SHP77 treated with DMSO at 0.1 percent for 48 hours (cell line): ENCODE measurements at regions not wholly inside any gene's neighbourhood (a gene's known extent, or its start where the extent isn't known, plus 50 kb on each side); places are given as distances from the start of the nearest gene placed in this dataset.
A peak's percentile ranks its signal among the peaks of the same experiment; 100 is the strongest.
"Not testable (repeated sequence)": the region's sequence is repeated elsewhere in the genome, so short reads cannot be mapped to it uniquely, and the experiment has no call there.

ENCODE experiments used
- DNase-seq: peaks from one replicate; lab custom pipeline; 2025; lab: John Stamatoyannopoulos, UW

DNA sequence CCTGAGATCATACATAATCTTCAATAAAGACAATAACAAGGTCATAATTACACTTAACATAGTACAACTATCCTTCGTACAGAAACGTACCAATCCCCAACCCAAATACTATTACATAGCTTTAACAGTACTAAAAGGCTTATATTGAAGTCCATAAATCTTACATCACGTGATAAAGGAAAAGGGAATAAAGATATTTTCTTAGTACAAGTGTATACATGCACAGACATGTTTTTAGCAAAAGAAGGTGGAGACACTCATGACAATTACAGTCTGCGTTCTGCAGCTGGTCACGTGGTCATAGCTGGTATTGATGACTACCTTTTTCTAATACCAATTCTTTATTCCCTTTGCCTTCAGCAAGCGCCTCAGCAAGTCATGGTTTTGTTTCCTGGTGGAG lies 464.5 kb upstream of the SLITRK5 start:
- no peak for DNase-seq

DNA sequence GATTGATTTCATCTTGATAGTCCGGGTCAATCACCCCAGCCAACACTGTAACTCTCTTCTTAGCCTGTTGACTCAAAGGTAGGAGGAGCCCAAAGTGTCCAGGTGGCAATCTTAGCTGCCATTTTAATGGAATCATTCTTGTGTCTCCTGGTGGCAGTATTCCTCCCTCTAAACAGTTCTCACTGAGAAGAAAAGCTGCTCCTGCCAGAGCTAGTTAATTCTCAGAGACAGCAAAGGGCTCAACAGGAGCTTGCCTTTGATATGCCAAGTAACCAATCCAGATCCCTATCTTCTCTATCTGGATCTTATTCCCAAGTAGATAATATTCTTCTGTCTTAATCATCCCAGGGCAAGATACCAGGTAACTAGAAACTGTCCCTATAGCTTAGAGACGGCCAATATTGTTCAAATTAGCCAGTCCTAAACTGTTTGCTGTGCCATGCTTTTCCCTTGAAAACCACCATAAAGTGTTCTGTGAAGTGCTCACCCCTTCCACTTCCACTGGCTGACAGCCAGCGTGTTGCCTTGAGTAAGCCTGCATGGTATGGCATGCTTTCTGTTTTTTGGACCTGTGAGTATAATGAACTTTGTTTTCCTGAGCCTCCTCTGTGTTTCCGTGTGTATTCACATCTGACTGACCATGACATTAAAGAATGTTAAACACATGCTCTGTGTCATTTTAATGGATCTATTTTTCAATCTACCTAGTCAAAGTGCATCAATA lies 463.7 kb upstream of the SLITRK5 start:
- DNase-seq, result no peak

DNA sequence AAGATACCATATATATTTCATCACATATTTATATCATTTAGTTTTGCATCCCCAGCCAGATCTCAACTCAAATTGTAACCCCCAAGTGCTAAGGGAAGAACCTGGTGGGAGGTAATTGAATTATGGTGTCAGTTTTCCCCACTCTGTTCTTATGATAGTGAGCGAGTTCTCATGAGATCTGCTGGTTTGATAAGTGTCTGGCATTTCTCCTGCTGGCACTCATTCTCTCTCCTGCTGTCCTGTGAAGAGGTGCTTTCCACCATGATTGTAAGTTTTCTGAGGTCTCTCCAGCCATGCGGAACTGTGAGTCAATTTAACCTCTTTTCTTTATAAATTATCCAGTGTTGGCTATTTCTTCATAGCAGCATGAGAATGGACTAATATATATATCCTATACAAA lies 462.5 kb upstream of the SLITRK5 start:
- DNase-seq, result no peak

DNA sequence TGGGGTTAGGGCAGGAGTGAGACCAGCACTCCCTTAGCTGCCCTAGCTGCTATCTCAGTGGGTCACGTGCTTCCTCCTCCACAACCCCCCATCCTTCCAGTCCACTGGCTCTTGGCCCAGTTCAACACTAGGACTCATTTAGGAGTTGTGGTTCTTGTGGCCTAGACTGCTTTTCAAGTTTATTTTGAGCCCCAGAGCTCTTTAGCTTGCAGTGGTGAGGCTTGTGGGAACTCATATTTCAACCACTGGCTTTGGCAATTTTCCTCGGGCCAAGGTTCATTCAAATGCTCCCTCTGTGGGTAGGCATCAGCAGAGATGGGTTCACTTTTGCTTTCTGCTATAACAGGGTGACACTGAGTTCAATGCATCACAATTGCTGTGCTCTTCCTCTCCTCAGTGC lies 436.2 kb upstream of the SLITRK5 start:
- DNase-seq, result no peak

DNA sequence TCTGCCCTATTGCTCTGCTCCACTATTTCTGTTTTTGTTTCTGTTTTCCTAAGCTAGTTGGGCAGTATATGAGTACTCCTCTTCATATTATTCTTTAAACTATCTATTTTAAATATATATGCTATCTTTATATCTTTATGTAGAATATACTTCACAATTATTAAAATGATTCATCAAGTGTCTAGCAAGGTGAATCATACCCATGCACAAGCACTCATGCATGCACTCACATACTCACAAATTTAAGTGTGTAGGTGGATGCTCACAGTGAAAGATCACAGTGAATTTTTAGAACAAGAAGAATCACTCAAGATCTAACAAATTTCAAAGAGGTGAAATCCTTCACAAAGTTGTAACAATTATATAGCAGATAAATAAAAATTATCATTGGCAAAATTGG lies 435.6 kb upstream of the SLITRK5 start:
- DNase-seq, result no peak

DNA sequence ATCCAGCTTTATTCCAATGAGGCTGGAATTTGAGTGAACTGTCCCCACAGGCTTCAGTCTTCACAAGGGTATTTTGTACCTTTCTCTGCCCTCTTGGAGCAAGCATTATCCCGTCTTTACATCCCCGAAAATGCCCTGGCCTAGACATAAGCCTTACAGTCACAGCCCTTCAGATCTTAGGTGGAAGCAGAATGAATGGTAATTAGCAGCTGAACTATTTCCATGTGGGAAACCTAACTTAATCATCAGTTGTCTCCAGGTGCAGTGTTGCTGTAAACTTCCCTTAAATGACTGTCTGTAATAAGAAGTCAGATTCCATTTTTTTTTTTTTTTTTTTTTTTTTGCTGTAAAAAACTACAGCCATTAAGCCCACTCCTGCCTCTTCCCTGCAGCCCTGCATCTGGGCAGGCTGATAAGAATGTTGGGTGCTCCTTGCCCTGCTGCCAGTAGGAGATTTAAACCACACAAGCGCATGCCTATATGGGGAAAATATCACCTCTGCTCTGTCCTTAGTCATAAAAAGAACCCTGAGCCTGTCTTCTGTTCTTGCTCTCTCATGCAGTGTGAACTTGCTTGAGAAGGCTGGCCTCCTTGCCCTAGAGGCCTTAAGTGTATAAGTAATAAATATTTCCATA lies 426.8 kb upstream of the SLITRK5 start:
- no peak for DNase-seq

DNA sequence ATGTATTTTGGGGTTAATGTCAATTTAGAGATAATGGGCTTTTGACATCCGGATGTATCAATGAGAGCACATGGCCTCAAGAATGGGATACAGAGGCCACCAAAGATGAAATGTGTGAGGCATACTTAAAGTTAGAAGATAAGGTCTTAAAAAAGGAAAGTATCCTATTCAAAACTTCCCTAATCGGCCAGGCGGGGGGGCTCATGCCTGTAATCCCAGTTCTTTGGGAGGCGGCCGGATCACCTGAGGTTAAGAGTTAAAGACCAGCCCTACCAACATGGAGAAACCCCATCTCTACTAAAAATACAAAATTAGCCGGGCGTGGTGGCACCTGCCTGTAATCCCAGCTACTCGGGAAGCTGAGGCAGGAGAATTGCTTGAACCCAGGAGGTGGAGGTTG lies 421.3 kb upstream of the SLITRK5 start:
- DNase-seq, result not testable (repeated sequence)

DNA sequence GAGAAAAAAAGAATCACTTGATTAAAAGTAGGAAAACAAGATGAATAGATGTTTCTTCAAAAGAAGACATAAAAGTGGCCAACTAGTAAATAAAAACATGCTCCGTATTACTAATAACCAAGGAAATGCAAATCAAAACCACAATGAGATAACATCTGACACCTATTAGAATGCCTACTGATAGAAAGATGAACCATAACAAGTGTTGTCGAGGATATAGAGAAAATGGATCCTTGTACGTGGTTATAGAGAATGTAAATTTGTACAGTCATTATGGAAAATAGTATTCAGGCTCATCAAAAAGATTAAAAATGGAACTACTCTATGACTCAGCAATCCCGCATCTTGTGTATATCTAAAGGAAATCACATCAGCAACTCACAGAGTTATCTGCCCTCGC lies 415.8 kb upstream of the SLITRK5 start:
- no peak for DNase-seq

DNA sequence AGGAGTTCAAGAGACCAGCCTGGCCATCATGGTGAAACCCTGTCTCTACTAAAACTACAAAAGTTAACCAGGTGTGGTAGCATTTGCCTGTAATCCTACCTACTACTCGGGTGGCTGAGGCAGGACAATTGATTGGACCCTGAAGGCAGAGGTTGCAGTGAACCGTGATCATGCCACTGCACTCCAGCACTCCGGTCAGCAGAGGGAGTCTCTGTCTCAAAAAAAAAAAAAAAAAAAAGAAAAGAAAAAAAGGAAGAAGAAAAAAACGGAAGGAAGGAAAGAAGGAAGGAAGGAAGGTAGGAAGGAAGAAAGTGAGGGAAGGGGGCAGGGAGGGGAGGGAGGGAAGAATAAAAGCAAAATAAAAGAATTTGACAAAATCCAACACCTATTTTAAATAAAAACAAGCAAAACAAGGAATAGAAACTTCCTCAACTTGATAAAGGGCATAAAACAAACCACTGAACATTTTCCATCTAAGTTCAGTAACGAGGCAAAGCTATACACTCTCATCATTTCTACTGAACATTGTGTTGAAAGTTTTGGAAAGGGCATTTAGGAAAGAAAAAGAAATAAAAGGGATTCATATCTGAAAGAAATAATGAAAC lies 411.6 kb upstream of the SLITRK5 start:
- peak; percentile 53 for DNase-seq

DNA sequence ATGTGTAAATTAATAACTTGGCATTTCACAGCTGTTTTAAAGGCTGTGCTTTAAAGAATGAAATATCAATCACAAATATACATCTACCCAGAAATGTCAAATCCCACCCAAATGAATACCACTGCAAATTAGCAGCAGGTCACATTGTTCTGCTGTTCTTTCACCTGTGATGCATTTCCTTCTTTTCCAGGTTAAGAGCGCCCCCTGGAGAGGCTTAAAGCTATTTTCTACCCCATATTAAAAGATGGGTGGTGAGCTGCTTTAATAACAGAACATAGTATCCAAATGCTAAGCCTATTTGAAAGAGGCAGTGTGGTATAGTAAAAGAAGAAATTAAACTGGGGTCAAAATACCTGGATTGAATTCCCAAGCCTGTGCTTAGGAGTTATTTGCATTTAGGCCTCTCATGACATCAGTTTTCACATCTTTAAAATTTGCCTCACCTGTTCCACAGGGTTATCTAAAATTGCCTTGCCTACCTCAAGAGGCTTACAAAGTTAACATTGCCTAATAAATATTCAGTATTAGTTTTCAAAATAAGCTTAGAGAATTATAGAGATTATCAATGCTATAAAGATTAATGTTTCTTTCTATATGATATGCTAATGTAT lies 396.9 kb upstream of the SLITRK5 start:
- peak; percentile 85 for DNase-seq

DNA sequence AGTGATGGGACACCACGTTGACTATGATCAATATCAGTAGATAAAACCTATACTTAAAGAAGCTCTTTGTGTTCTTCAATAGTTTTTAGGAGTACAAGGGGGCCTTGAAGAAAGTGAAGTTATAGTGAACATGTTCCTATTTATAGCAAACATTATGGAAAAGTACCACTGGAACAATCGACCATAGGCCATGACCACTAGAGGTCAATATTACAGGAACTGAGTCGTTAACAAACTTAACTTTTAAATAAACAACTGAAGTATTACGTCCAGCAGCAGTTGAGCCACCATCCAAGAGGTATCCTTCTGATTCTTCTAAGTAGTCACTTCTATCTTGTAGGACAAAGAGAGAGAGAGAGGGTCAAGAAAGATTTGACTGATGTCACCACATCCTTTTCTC lies 391.0 kb upstream of the SLITRK5 start:
- no peak for DNase-seq

DNA sequence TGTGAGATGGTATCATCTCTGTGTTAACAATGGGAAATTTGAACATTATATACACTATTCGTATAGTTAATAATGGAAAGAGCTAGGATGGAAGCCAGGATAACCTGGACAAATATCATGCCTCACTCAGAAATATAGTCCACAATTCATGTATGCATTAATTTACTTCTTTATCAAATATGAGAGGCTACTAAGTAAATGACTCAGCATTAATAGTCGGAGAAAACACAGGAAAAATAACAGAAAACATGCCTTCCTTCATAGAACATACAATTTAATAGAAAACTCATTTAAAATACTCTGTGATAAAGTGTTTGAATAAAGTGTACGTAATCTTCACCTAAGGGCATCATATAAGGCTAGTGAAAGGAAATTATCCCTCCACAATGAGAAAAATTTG lies 383.4 kb upstream of the SLITRK5 start:
- DNase-seq, result no peak

DNA sequence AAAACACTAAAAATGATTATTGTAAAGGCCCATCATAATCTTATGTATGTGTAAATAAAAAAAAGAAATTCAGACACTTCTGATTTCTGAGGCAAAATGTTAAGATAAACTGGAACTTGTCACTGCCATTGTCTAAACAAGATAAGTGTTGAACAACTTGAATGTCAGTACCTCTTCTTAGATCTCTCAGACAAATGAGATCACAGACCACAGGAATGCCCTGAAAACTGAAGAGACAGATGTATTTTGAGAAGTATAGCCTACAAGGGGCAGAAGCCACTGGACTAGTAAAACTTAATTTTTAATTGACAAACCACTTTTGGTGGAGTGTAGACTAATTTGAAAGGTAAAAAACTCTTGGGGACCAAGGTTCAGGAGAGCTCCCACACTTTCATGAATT lies 375.5 kb upstream of the SLITRK5 start:
- no peak for DNase-seq

DNA sequence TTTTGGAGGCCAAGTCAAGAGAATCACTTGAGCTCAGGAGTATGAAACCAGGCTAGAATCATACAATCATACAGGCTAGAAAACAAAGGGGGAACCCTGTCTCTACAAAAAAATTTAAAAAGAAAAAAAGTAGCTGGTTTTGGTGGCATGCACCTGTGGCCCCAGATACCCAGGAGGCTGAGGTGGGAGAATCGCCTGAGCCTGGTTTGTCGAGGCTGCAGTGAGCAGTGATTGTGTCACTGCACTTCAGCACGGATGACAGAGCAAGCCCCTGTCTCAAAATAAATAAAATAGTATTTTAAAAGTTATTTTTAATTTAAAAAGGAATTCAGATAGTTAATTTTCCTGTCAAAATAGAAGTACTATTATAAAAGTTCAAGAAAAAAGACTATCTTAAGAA lies 369.1 kb upstream of the SLITRK5 start:
- no peak for DNase-seq

DNA sequence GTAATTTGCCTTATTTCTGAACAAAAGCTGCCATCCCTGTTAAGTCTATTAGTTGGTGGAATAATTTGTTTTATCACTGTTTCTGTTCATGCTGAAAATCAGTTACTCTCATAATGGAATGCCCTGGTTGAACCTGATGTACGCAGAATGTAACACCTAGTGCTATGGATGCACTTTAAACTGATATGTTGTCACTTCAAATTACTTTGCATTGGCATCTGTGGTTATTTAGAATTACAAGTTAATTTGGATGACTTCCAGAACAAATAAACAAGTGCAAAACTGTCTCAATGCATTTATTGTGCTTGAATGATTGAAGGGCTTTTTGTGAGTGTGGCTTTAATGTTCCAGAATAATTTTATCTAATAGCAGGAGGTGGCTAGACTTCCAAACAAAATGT lies 368.2 kb upstream of the SLITRK5 start:
- no peak for DNase-seq

DNA sequence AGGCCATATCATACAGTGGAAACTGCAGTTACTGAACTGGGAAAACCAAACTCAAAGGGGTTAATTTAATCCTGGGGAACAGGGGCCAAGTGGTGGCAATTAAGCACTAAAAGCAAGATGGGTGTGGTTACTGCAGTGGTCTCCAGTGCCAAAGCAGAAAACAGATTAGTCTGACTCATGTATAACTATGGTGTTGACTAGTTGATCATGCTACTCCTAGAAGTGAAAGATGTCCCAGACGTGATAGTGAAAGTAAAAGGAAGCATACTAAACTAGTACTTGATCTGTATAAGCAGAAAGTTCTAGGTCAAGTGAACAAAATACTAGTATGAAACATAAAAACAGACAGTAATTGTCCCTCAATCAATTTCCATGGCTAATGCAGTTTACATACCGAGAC lies 360.0 kb upstream of the SLITRK5 start:
- DNase-seq, result no peak

DNA sequence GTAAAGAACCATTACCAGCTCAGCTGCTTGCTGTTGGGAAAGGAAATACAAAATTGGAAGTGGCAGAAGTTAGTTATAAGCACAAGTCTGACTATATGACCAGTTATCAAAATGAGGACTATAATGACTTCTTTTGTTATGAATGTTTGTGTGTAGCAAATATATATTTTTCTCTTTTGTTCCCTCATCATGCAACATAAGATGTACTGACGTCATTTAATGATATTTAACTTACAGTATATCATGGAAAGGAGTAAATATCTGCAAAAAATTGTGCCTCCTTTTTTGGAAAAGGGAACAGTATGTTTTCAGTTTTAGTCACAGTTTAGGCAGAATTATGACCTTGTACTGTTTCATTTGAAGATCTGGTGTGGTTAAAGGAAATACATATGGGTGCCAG lies 356.3 kb upstream of the SLITRK5 start:
- DNase-seq, result no peak

DNA sequence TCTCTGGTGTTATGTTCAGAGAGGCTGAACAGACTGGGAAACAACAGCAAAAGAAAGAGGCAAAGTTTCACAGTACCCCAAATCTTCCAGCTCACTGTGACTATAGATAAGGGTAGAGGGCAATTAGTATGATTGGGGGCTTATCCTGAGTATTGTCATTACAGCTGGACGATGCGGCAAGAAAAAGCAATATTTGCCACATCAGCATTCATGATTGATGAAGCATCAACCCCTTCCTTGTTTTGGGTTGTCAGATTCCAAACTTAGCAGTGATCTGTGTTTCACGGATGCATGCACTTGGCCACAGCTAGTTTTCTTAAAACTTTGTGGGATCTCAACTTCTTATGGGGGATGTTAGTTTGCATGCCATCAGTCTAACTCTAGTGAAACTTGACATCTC lies 348.8 kb upstream of the SLITRK5 start:
- DNase-seq, result no peak

DNA sequence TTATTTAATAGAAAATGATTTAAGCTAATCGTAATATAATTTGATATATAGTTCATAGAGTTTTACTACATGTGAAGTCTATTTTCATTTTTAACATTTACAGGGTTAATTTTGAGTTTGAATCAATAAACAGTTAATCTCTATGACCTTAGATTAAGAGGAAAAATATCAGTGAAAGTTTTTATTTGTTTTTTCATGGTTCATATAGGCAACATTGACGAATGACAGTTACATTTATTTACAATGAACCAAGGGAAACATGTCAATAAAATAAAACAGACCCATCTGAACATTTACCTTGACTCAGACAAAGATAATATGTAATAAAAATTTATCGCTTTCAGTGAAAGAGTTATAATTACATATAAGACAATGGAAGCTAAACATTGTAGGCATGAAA lies 346.6 kb upstream of the SLITRK5 start:
- DNase-seq, result no peak

DNA sequence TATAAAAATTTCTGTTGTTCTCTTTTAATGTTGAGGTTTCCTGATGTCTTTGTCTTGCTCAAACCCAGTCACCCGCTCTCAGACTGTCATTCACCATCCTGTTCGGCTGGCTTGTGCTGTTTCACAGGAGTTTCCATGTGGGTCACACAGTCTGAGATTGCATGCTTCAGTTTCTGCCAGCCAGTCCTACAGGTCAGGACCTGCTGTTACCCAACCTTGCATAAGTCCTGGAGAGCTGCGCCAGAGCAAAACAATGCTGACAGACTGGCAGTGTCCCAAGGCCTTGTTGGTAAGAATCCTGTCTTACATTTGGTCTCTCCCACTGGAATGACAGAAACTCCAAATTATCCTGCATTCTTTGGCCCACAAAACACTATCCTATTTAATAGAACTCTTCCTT lies 340.0 kb upstream of the SLITRK5 start:
- DNase-seq, result no peak

DNA sequence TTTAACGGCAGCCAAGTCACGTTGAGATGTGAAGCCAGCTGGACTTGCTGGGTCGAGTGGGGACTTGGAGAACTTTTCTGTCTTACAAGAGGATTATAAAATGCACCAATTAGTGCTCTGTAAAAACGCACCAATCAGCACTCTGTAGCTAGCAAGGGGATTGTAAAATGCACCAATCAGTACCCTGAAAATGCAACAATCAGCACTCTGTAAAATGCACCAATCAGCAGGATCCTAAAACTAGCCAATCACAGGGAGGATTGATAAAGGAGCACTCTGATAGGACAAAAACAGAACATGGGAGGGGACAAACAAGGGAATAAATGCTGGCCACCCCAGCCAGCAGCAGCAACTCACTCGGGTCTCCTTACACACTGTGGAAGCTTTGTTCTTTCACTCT lies 337.6 kb upstream of the SLITRK5 start:
- DNase-seq, result no peak

DNA sequence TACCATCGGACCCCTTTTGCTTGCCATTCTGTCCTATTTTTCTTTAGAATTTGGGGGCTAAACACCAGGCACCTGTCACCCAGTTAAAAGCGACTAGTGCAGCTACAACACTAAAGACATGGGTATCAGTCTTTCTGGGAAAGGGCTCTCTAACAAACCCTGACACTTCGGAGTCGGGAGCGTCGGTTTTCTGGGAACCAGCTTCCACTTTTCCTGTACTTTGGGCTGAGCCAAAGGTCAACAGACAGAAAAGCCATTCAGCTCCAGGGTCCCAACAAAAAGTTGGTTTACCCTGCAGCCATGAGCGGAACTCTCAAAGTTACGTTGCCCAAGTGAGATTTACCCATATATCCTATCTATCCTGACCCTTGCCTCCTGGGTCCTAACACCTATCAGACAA lies 337.0 kb upstream of the SLITRK5 start:
- DNase-seq, result no peak

DNA sequence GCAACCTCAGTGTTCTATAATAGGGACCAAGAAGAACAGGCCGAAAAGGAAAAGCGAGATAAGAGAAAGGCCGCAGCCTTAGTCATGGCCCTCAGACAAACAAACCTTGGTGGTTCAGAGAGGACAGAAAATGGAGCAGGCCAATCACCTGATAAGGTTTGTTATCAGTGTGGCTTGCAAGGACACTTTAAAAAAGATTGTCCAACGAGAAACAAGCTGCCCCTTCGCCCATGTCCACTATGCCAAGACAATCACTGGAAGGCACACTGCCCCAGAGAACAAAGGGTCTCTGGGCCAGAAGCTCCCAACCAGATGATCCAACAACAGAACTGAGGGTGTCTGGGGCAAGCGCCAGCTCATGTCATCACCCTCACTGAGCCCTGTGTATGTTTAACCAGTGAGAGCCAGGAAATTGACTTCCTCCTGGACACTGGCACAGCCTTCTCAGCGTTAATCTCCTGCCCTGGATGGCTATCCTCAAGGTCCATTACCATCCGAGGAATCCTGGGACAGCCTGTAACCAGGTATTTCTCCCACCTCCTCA lies 334.8 kb upstream of the SLITRK5 start:
- not testable (repeated sequence) for DNase-seq
